ENCODE measurements at regions not wholly inside any gene's neighbourhood (a gene's known extent, or its start where the extent isn't known, plus 50 kb on each side); places are given as distances from the start of the nearest gene placed in this dataset.
A peak's percentile ranks its signal among the peaks of the same experiment; 100 is the strongest.

GRCh38 chr5:121264605-121265004 lies 587.1 kb upstream of the FTMT start:
- ChIA-PET POLR2A (no interaction called here), CTCF (interaction anchor here (0.9 kb wide), 1 partner anchor 12 kb away, joined by 3 read pairs; no protein-coding TSS in a partner anchor)
- no peak for ATAC-seq
- Histone ChIP-seq H3K9me3 (no peaks in the 10 kb centered on the region), H3K4me2 (peak overlapping the region; percentile 21; the same call in 1 of the 3 replicates), H3K4me1 (peaks cover 13% of the 10 kb centered on the region; the same call in 1 of the 3 replicates), H3K27ac (0 out of 6 replicates have a peak overlapping the region, but pooled peaks of 1 of the 2 experiments have one; percentile 37), H3K4me3 (no peak overlapping the region)
- DNase-seq (ENCODE audit: low read depth in 1 of 2, low spot score in 1 of 2): no peak
- whole genome bisulfite sequencing (ENCODE audit: missing lambda C conversion rate): 70% methylated on average over 3 of the region's 3 CpGs
- TF ChIP-seq ATOH8 (CRISPR knock-in tag; IDR thresholded peaks at IDR 0.05; ENCODE audit: low read depth) (no peak), NR3C1 (IDR thresholded peaks at IDR 0.05) (no peak), RFX5 (IDR thresholded peaks at IDR 0.05) (no peak), CBX2 (IDR thresholded peaks at IDR 0.05; ENCODE audit: borderline replicate concordance, low read depth) (no peak)
- no peak for FAIRE-seq

- ATAC-seq (no peak), DNase-seq (ENCODE audit: low read depth in 1 of 2, low spot score in 1 of 2) (no peak), FAIRE-seq (no peak)
- no peak overlapping the region for H3K4me2 ChIP-seq
- no peak for TF ChIP-seq REST (IDR thresholded peaks at IDR 0.05)
- no peak for TF ChIP-seq E2F6 (IDR thresholded peaks at IDR 0.05; ENCODE audit: borderline replicate concordance, low read depth)
- TF ChIP-seq SMC3 (IDR thresholded peaks at IDR 0.05): no peak
- no peak for TF ChIP-seq MAFK (IDR thresholded peaks at IDR 0.05; ENCODE audit: partially characterized antibody)
- TF ChIP-seq ZC3H11A (IDR thresholded peaks at IDR 0.05): no peak
- TF ChIP-seq FOSL2 (IDR thresholded peaks at IDR 0.05): no peak
- TF ChIP-seq FOSL2 (CRISPR knock-in tag; IDR thresholded peaks at IDR 0.05): no peak
- TF ChIP-seq POLR2AphosphoS2 (conservative IDR thresholded peaks at IDR 0.05; ENCODE audit: low read length): no peak
- TF ChIP-seq HES2 (IDR thresholded peaks at IDR 0.05): no peak
- TF ChIP-seq RFX5 (IDR thresholded peaks at IDR 0.05): no peak
- TF ChIP-seq ELK1 (IDR thresholded peaks at IDR 0.05; ENCODE audit: low read depth, low read length): no peak
- no peak for TF ChIP-seq HEYL (CRISPR knock-in tag; IDR thresholded peaks at IDR 0.05)
- TF ChIP-seq JUN (IDR thresholded peaks at IDR 0.05): no peak
- no peak for TF ChIP-seq NR3C1 (IDR thresholded peaks at IDR 0.05)
- no peak for TF ChIP-seq RAD21 (conservative IDR thresholded peaks at IDR 0.05 in 1 of 2, IDR thresholded peaks at IDR 0.05 in 1 of 2)
- no peak for TF ChIP-seq TFCP2L1 (CRISPR knock-in tag; IDR thresholded peaks at IDR 0.05)
- TF ChIP-seq ZNF302 (CRISPR knock-in tag; IDR thresholded peaks at IDR 0.05): no peak
- H3K4me3 ChIP-seq: no peak overlapping the region
- 80% methylated on average over 2 of the region's 2 CpGs for WGBS (ENCODE audit: missing lambda C conversion rate)
- CTCF ChIA-PET: no interaction called here
- H3K4me1 ChIP-seq: peaks cover 18% of the 10 kb centered on the region; the same call in 2 of the 3 replicates
- H3K27ac ChIP-seq: no peak overlapping the region
- H3K9me3 ChIP-seq: peaks cover 9% of the 10 kb centered on the region; the same call in 1 of the 3 replicates
- POLR2A ChIA-PET: no interaction called here
These were observed 580.1 kb upstream of the FTMT start for GRCh38 chr5:121271546-121271945.
